Activated CD4-positive, alpha-beta T cell treated with anti-CD3 and anti-CD28 coated beads, Interleukin-10, Interleukin-2, amounts not matched to agents 100 ng/mL and 50 ng/mL, durations not matched to agents 16 hours and 8 hours (primary cell): ENCODE measurements at regions not wholly inside any gene's neighbourhood (a gene's known extent, or its start where the extent isn't known, plus 50 kb on each side); places are given as distances from the start of the nearest gene placed in this dataset.

Experiments used
- DNase-seq: peaks from one replicate; pipeline ENCODE4 v3.0.0-alpha.2; 2020

DNA sequence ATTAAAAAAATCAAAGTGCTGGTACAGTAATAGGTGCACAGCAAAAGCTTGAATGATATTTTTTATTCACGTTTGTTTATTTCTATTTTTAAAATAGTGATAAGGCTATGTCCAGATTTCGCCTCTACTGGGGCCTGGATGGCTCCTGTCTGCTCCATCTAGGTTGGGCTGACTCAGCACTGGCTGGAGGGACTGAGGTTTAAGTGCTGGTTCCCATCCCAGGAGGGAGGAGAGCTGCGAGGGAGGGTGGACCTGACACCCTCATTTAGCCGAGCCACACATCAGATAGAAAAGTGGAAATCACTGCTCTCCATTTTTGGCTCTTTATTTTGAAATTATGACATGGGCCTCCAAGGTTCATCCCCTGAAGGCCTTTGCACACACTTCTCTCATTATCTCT is 95.4 kb upstream of the AGBL1 start:
- DNase-seq = no peak

DNA sequence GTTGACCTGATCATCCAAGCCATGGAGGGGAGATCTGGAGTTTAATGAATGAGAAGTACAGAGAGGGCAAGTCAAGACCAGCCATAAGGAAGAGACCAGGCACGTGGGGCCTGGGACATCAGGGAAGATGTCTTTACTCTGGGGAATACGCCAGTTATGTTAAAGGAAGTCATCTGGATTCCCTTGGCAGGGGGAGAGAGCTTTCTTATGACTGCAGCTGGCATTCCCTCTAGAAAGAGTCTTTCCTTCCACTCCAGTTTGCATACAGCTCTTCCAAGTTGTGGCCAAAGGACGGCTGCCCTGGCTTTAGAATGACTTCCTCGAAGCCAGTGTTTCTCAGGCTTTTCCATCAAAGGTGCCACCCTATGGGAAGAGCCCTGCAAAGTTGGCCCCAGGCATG is 93.6 kb upstream of the AGBL1 start:
- no peak for DNase-seq

DNA sequence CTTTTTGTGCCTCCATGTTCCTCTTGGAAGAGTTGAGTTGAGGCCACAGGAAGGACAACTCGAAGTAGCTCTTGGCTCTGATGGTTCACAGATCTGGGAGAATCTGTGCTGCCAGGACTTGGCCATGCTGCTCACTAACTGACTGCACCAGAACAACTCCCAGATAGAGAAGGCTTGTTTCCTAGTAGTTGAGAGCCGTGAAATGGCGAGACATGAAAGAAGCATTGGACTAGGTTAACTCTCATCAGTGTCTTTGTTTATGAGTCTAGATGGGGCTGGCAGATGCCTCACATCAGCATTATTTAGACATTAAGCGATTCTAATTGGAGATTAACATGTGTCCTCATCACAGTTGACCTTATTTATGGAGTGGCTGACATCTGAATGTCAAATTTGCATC is 92.9 kb upstream of the AGBL1 start:
- DNase-seq = no peak

DNA sequence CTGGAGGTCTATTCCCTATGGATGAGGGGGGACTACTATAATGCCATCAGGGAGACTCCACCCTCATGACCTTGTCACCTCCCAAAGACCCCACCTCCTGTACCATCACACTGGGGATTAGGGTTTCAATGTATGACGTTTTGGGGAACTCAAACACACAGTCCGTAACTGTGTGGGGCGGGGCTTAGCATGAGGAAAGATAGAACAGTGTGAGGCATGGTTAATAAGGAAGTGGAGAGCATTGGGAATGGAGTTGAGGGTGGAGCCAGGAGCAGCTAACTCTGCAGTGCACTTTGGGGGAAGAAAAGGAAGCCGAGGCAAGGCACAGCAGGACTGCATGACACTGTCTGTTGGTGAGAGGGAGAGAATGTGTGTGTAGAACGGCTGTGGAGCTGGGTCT is 90.9 kb upstream of the AGBL1 start:
- no peak for DNase-seq

DNA sequence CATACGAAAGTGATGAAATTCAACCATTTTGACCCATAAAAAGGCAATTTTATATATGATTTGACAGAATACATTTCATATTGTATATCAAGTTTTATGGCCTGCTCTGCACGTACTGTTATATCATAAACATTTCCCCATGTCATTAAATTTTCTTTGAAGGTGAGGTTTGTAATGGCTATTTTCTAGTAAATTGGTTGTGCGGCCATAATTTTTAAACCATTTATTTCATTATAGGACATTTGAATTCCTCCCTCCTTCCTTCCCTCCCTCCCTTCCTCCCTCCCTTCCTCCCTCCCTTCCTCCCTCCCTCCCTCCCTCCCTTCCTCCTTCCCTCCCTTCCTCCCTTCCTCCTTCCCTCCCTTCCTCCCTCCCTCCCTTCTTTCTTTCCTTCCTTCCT is 87.4 kb upstream of the AGBL1 start:
- no peak for DNase-seq

DNA sequence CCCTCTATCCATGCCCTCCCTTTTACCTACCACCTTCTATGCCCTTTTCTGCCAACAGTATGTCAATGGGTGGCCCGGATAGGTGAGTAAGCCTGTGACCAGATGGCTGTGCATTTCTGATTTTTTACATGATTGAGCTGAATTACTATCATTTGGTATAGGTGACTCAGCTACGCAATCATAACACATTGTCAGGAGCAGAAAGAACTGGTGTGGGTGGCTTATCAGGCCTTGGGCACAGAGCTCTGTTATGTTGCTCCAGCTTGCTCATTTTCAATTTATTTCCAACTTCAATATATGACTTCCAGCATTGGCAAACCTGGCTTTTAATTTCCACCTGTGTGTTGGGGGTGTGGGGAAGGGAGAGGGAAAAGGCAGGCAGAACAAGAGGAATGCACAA is 86.6 kb upstream of the AGBL1 start:
- no peak for DNase-seq

DNA sequence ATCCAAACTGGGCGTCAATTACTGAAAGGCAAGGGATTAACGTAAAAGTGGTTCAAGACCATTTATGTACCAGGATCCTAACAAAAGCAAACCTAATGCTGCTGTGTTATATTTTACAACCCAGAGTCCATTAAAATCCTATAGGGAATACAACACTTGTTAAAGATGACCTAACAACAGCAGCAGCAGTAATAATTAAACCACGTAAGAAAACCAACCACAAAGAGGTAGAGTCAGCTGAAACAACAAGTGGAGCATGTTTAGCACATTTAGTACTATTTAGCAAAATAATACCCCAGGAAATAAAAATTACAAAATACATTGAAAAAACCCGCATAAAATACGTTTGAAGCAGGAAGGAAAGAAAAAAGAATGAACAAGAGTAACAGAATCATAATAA is 82.1 kb upstream of the AGBL1 start:
- DNase-seq = no peak

DNA sequence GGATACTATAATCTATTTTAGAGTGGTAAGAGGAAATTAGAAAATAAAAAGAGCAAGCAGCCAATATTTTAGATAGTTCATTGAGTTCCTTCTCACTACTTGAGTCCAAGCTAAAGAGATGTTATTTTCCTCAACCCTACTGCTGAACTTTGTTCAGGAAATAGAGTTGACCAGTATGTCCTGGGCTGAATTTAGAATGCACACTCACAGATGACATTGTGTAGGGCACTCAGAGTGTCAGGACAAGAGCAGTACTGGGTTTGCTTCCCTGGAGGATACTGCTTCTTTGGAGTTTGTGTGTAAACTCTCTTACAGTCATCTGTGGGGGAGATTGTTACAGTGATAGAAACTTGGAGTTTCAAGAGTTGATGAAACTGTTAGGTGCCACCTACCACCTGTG is 80.0 kb upstream of the AGBL1 start:
- DNase-seq = no peak

DNA sequence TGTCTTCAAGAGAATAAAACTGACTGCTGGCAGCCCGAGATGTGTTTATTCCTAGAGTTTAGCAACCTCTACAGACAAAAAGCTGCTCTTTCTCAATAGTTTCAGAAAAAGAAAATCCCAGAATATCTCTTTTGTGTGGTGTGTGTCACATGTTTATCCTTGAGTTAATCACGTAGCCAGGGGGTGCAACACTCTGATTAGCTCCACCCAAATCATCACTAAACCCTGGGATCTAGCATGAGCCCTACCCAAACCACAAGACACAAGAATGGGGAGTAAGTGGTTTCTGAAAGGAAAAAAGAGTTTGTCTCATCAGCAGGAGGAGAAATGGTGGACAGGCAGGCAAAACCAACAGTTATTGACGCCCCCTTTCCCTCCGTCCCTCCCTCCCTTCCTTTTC is 78.5 kb upstream of the AGBL1 start:
- no peak for DNase-seq

DNA sequence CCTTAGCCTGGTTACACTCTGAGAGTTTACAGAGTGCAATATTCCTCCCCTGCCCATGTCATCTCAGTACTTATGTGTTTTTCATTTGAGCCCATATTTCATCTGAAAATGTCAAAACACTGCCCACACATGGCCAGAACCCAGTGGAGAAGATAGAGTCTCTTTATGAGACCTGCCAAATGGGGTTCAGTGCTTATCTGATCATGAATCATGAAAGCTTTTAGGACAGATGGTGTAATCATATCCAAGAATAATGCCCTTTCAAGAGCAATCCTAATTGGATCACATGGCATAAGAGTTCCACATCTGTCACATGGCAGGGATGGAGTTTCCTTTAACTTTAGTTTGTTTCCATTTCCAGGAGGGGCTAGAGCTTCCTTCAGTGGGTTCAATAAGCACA is 77.2 kb upstream of the AGBL1 start:
- no peak for DNase-seq

DNA sequence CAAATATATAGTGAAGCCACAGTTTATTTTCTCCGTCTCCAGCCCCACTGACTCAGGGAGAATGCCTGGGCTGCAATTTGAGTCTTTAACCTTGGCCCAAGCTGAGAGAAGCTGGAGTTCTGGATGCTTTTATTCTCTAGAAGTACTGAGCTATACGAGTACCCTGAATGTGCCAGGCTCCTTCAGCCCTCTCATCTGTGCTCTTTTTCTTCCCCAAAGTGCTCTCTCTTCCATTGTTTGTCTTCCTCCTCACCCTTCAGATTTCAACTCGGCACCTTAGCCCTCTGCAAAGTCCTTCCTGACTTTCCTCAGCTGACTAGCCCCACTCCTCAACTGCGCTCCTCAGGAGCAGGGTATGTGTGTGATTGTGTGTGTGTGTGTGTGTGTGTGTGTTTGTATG is 75.6 kb upstream of the AGBL1 start:
- no peak for DNase-seq

DNA sequence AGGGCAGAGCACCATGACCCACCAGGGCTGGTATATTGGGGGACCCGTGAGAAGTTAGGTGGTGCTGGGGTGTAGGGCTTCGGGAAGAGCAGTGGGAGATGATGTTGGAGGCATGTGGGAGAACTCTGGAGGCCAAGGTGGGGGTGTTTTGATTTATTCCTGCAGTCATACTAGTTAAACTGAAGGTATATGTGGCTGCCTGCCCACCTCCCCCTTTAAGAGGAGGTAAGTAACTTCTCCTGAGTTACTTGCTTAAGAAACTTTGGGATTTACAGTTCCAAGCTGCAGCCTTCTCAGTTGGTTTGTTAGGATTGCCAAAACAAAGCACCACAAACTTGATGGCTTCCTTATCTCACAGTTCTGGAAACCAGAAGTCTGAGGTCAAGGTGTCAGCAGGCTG is 73.1 kb upstream of the AGBL1 start:
- DNase-seq = no peak

DNA sequence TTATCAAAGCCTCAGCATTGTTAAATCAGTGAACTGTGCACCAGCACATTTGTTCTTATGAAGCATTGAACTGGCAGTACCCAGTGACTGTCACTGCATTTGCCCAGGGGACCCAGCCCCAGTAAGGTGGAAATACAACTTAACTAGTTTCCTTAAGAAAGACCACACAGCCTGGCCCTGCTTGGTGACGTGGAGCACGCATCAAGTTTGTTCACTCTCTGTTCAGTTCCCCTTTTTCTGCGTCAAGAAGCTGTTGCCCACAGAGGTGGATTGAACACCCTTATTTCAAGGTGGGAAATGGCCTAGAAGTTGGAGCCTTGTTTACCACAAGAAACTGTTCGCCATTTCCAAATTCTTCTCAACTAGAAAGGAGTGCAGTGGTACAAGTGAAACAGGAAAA is 69.9 kb upstream of the AGBL1 start:
- DNase-seq = no peak

DNA sequence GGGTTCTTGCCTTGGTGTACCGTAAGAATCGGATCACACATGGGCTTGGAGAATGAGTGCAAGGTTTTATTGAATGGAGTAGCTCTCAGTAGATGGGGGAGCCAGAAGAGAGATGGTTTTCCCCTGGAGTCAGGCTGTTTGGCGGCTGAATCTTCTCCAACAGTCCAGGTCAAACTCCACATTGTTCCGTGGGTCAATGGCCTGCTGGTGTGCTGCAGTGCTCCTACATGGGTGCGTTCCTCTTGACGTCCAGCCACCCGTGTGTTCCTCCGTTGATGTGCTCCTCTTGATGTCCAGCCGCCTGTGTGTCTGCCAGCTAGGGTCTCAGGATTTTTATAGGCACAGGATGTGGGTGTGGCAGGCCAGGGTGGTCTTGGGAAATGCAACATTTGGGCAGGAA is 69.3 kb upstream of the AGBL1 start:
- no peak for DNase-seq

DNA sequence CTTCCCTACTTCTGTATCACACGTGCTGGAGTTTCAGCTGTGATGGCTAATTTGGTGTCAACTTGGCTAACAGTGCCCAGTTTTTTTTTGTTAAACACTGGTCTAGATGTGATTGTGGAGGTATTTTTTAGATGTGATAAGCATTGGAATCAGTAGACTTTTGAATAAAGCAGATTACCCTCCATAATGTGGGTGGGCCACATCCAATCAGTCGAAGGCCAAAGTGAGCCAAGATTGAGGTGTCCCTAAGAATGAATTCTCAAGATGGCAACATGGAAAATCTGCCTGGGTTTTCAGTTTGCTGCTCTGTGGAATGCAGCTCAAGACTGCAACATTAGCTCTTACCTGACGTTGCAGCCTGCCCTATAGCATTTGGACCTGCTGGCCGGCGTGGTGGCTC is 68.8 kb upstream of the AGBL1 start:
- DNase-seq = no peak

DNA sequence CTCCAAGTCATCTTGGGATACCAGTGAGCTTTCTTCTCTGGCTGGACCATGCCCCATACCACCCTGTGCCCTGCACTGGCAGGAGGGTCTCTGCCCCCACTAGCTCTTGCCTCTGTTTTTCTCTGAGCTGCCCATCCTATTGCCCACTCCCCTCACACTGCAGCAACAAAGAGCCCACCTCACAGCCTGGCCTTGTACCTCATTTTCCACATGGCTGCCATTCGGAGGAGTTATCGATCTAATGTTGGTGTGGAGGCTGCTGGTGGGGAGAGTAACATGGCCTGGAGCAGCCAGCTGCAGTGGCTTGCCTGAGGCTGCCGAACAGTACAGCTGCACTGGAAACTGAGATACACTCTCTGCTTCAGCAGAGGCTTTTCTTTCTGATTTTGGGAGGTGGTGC is 65.7 kb upstream of the AGBL1 start:
- no peak for DNase-seq

DNA sequence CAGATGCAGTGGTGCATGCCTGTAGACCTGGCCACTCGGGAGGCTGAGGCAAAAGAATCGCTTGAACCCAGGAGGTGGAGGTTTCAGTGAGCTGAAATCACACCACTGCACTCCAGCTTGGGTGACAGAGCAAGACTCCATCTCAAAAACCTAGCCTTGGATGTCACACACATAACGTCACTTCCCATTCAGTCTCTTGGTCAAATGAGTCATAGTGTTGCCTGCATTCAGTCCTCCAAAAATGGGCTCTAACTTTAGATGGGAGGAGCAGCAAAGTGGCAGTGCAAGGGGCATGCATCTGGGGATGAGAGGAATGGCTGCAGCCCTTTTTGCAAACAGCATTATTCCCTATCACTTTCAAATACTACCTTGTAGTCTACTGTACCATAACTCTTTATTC is 62.9 kb upstream of the AGBL1 start:
- DNase-seq = no peak

DNA sequence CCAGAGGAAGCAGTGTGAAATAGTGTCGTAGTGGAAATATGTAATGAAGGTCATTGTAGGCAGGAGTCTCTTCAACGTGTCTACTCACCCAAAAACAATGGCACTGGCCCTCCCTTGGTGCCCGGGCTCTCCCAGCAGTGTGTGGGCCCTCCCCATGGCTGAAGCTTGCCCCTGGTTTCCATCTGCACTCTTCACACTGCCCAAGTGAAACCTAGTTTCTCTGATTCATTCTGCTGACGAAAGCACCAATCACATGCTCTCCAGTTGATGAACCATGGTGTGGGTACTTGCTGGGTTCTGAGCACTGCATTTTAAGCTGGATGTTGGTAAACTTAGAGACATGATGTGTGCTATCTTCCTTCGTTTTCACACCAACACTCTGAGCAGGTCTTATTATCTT is 61.0 kb upstream of the AGBL1 start:
- DNase-seq = no peak

DNA sequence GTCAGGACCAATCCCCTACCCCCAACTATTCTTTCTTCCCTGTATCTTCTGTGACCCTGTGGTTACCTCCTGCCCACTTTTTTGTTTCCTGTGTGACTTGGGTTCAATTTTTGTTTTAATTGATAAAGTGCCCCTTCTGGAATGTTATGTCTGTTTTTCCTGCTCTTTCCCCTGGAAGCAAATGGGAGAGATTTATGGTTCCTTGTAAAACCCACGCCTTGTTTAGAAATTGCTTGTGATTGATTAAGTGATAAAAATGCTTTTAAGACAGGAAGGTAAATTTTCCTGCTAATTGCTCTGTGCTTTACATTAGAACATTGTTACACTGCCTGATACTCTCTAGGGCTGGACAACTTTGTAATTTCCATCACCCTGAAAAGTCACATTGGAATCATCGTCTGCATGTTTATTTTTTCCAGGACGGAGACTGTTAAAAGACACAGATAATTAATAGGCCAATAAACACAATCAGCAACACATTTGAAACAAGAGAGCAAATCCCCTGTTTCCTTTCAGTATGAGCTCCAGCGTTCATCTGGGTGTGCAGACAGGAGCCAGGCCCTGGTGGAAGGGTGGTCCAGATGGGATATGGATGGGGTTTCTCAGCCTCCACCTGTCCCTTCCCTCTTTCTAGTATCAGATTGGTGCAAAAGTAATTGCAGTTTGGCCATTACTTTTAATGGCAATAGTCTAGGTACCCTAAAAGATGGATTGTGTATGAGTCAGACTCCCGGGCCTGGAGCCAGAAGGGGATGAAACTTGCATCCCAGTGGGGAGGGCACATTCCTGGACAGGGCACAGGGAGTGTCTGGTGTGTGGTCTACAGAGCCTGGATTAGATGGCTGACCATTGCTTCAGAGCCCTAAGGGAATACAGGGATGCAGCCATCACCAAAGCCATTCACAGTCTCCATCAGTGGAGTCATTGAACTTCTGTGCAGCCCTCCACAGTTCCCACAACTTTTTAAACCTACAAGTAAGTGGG is 58.1 kb upstream of the AGBL1 start:
- DNase-seq = no peak

DNA sequence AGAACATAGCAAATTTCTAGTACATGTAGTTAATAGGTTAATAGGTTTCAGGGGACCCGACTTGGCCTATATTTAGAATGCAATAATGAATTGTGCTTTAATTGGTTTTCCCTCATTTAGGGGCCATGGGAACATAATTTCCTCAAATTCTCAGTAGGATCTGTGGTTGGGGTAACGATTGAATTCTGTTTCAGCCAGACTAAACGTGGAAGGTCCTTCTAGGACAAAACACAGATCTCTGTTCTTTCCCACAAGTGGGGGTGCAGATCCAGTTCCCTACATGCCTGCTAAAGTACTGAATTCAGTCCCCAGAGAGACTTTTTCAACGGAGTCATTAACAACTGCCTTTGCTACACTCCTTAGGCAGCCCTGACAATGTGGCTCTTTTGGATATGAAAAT is 50.7 kb upstream of the AGBL1 start:
- DNase-seq = no peak
